ENCODE measurements at regions not wholly inside any gene's neighbourhood (a gene's known extent, or its start where the extent isn't known, plus 50 kb on each side); places are given as distances from the start of the nearest gene placed in this dataset.

DNA sequence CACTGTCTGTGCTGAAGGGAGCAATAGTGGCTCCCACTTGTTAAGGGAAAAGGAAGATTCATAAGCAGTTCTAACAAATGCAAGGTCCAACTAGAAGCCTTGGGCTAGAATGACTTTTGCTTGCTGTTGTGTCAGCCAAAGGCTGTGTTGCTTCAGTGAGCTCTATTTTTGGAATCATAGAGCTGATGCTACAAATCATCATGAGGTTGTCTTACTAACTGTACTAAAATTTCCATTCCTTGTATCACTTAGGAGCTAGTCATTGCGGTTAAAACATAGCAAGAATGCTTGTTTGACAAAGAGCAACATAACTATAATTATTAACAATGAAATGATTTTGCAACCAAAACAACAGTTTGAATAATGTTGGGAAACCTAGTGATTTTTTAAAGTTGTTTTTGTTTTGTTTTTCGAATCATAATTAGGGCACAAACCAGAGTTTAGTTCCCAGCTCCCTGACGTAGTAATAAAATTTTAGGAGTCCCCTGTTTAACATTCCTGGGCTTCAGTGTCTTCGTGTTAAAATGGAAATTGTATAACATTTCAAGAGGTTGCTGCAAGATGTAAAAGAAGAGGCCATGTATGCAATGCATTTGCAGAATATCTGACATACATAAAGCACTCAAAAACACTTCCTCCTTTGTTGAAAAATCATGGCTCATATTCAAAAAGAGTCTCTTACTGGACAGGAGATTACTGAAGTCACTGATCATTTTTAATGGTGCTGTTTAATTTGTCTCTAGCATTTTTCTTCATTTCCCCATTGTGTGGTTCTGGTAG is 183.4 kb downstream of the MACC1 start:
- TF ChIP-seq, protein P1, sequence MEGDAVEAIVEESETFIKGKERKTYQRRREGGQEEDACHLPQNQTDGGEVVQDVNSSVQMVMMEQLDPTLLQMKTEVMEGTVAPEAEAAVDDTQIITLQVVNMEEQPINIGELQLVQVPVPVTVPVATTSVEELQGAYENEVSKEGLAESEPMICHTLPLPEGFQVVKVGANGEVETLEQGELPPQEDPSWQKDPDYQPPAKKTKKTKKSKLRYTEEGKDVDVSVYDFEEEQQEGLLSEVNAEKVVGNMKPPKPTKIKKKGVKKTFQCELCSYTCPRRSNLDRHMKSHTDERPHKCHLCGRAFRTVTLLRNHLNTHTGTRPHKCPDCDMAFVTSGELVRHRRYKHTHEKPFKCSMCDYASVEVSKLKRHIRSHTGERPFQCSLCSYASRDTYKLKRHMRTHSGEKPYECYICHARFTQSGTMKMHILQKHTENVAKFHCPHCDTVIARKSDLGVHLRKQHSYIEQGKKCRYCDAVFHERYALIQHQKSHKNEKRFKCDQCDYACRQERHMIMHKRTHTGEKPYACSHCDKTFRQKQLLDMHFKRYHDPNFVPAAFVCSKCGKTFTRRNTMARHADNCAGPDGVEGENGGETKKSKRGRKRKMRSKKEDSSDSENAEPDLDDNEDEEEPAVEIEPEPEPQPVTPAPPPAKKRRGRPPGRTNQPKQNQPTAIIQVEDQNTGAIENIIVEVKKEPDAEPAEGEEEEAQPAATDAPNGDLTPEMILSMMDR (IDR thresholded peaks at IDR 0.05) = no peak
- no peak for TF ChIP-seq POLR2A (IDR thresholded peaks at IDR 0.05)
